Right renal cortex interstitium (tissue), 3 donors: ENCODE measurements at regions not wholly inside any gene's neighbourhood (a gene's known extent, or its start where the extent isn't known, plus 50 kb on each side); places are given as distances from the start of the nearest gene placed in this dataset.
A peak's percentile ranks its signal among the peaks of the same experiment; 100 is the strongest.
"Not testable (repeated sequence)": the region's sequence is repeated elsewhere in the genome, so short reads cannot be mapped to it uniquely, and the experiment has no call there.

ENCODE experiments used
- DNase-seq, 3 donors: peaks; one replicate each; pipeline ENCODE4 v3.0.0-alpha.2; 2013; ENCODE audit warnings: low read depth in 3 of 3, low spot score in 2 of 3

DNA sequence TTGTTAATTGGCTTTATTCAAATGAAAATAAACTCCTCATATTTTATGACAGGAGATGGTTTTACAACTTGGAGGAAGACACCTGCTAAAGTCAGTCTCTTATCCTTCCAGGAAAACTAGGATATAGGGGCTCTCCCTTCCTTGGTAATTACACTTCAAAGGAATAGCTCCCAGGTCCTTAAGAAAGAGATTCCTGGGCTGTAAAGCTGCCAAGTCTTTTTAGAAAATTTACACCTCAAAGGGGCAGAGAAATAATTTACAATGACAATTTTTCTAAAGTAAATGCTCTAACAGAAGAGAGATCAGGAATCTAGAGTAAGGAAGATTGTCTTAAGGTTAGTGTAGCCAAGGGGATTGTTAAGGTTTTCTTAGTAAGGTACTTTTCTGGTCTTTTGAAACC is 1359.0 kb downstream of the OLFM4 start:
- no peak for DNase-seq

DNA sequence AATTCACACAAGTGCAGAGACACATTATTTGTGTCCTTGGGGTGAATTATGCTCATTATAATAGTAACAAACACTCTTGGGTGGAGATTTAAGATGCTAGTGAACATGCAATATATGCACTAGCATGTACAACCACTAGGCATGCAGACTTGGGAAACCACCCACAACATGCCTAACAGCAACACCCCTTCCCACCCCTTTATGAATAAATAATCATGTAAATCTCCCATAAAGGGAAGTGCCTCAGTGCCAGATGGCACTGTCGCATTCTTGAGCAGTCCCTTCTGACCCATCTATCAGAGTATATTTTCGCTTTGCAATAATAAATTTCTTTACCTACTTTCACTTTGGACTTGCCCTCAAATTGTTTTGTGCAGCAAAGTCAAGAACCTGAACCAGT is 1362.2 kb downstream of the OLFM4 start:
- no peak for DNase-seq

DNA sequence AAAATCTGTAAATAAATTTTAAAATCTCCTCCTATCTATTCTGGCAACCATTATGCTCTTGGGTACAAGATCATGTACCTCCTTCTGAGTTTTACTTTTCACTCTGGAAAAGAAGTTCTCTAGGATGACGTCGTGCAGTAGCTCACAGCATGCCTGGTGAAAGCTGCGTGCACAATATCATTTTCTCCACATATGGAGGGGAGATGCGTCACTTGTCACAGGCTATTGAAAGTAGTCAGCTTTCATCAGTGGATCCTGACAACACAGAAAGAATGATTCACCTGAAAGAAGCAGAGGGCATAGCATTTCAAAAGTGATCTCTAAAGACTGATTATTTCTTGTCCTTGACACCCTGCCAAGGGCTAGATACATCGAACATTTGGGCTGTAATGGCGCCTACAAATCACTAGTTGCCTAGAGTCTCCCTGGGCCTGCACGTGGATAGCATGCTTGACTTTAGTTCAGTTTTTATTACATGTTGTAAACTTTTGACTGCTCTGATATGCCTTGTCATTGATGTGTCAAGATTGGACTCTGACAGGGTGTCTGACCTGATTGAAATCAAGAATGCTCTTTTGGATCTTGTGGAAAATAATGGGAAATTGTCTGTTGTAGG is 1365.6 kb downstream of the OLFM4 start:
- DNase-seq = no peak

GRCh38 chr13:54394908-54395307 is 1366.3 kb downstream of the OLFM4 start:
- no peak for DNase-seq

DNA sequence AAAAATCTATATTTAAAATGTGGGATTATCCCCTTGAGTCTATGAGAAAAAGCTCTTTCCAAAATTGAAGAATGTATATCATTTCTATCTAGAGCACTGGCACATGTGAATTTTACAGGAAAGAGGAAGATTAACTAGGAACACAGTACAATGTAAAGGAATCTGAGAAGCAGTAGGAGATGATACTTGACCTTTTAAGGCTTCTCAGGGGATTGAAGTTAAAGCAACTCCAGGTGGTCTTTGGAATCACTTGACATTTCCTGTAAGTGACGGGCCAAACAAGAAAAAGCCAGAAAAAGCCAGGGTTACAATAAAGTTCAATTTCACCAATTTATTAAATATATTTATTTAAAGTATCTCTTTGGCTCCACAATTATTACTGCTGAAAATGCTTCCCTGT is 1373.9 kb downstream of the OLFM4 start:
- no peak for DNase-seq

GRCh38 chr13:54415753-54416366 is 1387.2 kb downstream of the OLFM4 start:
- no peak for DNase-seq

DNA sequence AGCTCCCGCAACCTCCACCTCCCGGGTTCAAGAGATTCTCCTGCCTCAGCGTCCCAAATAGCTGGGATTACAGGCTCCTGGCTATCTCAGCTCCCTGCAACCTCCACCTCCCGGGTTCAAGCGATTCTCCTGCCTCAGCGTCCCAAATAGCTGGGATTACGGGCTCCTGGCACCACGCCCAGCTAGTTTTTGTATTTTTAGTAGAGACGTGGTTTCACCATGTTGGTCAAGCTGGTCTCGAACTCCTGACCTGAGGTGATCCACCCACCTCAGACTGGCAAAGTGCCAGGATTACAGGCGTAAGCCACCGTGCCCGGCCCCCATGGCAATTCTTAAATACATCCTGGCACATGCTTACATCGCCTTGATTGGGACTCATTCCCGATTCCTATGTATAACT is 1394.3 kb downstream of the OLFM4 start:
- not testable (repeated sequence) for DNase-seq

DNA sequence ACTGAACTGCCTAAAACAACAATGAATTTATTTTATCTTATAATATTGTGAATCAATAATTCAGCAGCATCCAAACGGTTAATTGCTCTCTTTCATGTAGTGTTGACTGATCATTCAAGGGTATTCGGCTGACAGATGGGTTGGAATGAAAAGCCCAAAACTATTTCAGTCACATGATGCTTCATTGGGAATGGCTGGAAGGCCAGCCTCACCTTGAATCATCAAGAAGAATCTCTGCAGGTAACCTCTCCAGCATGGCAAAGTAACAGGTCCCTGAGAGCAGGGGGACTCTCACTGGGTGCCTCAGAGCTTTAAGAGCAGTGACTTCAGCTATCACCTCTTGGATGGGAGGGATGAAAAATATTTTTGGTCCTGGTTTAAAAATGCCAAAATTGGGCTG is 1395.7 kb downstream of the OLFM4 start:
- DNase-seq = no peak

- peak in 1 of 3 donors; percentile 2 for DNase-seq
Measured at GRCh38 chr13:54433493-54434206, 1405.0 kb downstream of the OLFM4 start.

DNA sequence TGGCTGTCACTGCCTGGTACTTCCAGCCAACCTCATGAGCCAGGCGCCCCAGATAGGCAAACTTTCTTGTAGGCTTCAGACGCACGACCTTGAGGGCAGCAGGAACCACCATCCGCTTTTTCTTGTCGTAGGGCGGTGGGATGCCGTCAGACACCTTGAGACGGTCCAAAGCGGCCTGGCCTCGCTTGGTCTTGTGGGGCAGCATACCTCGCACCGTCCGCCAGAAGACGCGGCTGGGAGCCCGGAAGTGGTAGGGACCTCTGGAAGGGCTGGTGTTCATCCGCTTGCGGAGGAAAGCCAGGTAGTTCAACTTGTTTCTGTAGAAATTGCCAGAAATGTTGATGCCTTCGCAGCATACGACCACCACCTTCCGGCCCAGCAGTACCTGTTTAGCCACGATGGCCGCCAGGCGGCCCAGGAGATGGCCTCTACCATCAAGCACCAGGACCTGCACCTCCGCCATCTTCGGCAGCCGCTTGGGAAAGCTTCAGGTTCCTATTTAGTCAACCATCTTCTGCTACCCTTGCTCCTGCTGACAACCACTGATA is 1412.3 kb downstream of the OLFM4 start:
- DNase-seq = not testable (repeated sequence)

- DNase-seq = no peak
Measured at GRCh38 chr13:54445453-54445852, 1416.8 kb downstream of the OLFM4 start.

DNA sequence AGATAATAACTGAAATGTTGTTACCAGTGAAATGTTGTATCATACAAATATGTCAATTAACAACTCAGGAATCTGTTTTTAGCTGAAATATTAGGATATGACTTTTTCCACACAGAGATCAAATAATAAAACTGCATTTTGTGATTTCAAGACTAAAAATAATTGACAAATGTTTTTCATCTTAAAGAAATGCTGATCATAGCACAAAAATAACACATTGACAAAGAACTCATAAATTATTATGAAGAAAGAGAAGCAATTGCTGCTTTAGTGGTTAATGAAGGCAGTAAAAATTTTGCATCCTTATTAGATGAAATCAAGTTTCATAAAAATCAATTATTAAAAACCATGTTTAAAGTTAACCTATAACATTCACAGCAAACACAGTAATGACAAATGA is 1417.3 kb downstream of the OLFM4 start:
- no peak for DNase-seq

DNA sequence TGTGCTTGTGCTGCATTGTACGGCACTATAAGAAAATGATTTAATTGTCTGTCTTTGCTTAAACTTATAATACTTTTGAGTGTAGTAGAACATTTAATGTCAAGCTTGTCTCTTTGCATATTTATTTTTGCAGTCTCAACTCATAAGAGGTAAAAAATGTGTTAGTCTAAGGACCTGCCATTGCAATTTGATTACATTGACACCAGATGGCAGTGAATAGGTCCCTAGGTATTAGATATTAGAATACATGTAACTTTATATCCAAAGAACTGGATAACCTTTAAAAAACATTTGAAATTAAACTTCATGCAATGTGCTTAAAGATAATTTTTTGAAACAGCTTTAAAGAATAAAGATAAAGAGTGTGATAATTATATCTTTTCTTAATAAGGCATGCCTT is 1421.3 kb downstream of the OLFM4 start:
- no peak for DNase-seq

DNA sequence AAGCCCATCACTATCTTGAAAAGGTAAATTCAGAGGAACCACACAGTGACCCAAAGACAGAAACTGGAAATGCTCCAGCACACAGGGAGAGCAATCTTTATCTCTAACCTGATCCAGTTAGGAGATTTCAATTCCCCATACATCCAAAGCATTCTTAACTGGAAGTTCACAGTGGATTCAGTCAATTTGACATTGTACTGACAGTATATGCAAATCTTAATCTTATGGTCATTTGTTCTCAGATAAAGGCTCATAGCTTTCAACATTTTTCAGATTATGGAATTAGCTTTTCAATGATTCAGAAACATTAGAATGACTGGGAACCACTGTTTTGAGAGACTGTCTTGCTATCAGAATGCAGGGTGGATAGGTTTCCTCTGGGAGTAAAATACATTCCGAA is 1455.6 kb downstream of the OLFM4 start:
- no peak for DNase-seq

GRCh38 chr13:54486421-54487166 is 1458.0 kb downstream of the OLFM4 start:
- no peak for DNase-seq

- DNase-seq = no peak
Measured at GRCh38 chr13:54489359-54489758, 1460.7 kb downstream of the OLFM4 start.

DNA sequence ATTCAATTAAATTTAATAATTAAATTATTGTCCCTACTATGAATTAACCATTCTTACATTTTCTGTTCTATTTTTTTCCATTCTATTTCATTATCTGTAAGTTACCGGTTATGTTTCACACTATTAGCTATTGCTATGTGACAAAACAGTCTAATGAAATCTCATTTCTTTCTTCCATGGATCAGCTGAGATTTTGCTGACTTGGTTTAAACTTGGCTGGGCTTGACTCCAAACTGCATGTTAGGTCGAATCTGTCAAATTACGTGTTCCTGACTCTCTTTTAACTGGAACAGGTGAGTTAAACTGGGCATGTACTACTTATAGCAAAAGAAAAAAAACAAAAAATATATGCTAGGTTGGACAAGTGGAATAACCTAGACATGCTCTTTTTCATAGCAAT is 1464.4 kb downstream of the OLFM4 start:
- no peak for DNase-seq

DNA sequence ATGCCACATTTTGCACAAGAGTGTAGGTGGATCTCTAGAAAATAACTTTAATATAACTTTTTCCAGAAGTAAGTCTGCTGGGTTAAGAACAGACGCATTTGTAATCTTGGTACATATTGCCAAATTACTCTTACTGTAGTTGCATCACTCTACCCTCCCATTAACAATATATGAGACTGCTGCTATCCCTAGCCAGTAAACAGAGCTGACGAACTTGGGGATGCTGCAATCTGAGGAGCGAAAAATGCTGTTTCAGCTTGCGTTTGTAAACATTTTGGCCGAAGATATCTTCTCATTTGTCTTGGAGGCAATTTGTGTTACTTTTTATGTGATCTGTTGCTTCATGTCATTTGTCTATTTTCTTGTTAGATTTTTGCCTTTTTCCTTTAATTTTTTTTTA is 1482.8 kb downstream of the OLFM4 start:
- DNase-seq = no peak

DNA sequence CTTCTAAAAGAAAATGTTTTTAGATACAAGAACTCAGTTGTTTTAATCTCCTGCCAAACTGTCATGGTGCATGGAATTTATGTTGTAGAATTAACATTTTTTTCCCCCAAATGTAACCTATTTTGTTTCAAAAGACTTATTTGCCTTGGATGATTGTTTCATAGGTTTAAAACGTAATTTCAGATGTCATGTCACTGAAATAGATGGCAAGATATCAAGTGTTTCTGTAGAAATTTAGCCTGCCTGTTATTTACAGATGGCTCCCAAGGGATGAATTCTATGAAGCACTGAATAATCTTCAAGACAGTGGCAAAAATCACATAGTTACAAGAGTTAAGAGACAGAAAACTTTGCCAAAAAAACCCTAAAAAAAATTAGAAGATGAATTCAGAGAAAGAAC is 1484.6 kb downstream of the OLFM4 start:
- no peak for DNase-seq

DNA sequence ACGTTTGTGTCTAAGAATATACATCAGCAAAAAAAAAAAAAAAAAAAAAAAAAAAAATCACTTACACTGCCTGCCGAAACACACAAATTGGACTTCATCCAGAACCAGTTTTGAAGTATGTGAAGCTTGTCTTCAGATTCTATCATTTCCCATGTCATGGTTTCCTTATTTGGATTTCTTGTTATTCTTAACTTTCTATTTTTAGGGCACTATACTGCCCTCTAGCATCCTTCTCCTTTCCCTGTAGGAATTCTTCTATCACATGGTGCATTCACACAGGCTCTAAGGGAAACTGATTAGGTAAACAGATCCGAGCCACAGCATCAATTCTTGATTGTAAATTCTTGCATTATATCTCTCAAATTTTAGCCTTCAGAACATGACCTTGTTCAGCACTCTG is 1507.5 kb downstream of the OLFM4 start:
- no peak for DNase-seq

DNA sequence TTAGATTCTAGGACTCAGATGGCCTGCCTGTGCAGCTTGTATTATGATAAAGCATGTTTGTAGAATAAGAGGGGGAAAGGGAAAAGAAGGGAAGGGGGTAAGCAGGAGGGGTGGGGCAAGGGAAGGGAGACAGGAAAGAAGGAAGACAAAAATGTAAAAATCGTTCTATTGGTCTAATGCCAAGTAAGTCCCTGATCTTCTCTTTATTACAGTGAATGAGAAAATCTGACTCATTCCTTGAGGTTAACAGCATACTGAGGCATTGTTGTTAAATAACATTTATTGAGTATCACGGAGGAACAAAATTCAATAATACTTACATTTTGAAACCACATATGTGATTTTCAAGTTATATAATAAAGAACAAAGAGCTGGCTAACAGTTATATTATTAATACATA is 1534.7 kb downstream of the OLFM4 start:
- DNase-seq = no peak
